HL-60 (cell line): ENCODE measurements at regions not wholly inside any gene's neighbourhood (a gene's known extent, or its start where the extent isn't known, plus 50 kb on each side); places are given as distances from the start of the nearest gene placed in this dataset.

Source experiments
- DNase-seq, 2 experiments: peaks; one replicate each; pipeline ENCODE4 v3.0.0-alpha.2; 2010 to 2020; ENCODE audit warnings: low read depth in 1 of 2, low spot score in 1 of 2
- H3K27ac ChIP-seq: fragments of 250-450 bp; sonication (Bioruptor Pico); replicated peaks from 2 replicates; pipeline ENCODE4 v1.5.1; 2020; ENCODE audit warnings: mild to moderate bottlenecking, moderate library complexity
- H3K27me3 ChIP-seq: fragments of 250-450 bp; sonication (Bioruptor Pico); 2 replicates; pipeline ENCODE4 v1.5.1; 2021; ENCODE audit warnings: mild to moderate bottlenecking, moderate library complexity; ENCODE audit not compliant: insufficient read depth, poor library complexity, severe bottlenecking
- H3K4me3 ChIP-seq: replicated peaks from 2 replicates; pipeline ENCODE4 v1.5.1; 2011; ENCODE audit warnings: mild to moderate bottlenecking, control low read depth, low read length; ENCODE audit not compliant: insufficient read depth
- GABPA ChIP-seq: IDR thresholded peaks from 2 replicates; pipeline ENCODE4 v1.6.1; 2012; ENCODE audit warnings: low read depth
- POLR2AphosphoS5 ChIP-seq: IDR thresholded peaks from 2 replicates; pipeline ENCODE4 v1.6.1; 2012; ENCODE audit warnings: low read depth
- SPI1 ChIP-seq: IDR thresholded peaks from 2 replicates; pipeline ENCODE4 v1.6.1; 2012; ENCODE audit warnings: low read depth, mild to moderate bottlenecking, borderline replicate concordance
- TF ChIP-seq, protein P1 (sequence below): IDR thresholded peaks from 2 replicates; pipeline ENCODE4 v1.6.1; 2012; ENCODE audit warnings: low read depth; ENCODE audit not compliant: insufficient replicate concordance
- TF ChIP-seq, protein P2 (sequence below): IDR thresholded peaks from one replicate; pipeline ENCODE4 v1.5.1; 2011; ENCODE audit warnings: low read length, control low read depth, inconsistent platforms; ENCODE audit not compliant: insufficient read depth

DNA sequence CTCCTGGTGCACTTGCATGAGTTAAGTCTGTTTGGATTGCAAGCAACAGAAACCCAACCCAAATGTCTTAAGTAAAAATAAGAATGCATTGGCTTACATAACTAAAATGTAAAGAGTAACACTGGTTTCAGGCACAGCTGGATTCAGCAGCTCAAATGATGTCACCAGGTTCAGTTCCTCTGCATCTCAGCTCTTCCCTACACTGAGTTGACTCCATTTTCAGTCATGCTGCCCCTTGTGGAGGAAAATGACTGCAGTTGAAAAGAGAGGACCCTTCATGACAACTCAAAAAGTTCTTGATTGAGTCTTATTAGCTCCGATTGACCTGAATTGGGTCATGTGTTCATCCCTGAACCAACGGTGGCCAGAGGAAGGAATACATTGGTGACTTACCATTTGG lies 138.5 kb upstream of the ABI3BP start:
- Histone ChIP-seq H3K27me3 (peaks cover 2% of the 10 kb centered on the region), H3K27ac (no peak overlapping the region), H3K4me3 (no peak overlapping the region)
- TF ChIP-seq GABPA (no peak), POLR2AphosphoS5 (no peak), SPI1 (no peak)
- TF ChIP-seq, protein P1, sequence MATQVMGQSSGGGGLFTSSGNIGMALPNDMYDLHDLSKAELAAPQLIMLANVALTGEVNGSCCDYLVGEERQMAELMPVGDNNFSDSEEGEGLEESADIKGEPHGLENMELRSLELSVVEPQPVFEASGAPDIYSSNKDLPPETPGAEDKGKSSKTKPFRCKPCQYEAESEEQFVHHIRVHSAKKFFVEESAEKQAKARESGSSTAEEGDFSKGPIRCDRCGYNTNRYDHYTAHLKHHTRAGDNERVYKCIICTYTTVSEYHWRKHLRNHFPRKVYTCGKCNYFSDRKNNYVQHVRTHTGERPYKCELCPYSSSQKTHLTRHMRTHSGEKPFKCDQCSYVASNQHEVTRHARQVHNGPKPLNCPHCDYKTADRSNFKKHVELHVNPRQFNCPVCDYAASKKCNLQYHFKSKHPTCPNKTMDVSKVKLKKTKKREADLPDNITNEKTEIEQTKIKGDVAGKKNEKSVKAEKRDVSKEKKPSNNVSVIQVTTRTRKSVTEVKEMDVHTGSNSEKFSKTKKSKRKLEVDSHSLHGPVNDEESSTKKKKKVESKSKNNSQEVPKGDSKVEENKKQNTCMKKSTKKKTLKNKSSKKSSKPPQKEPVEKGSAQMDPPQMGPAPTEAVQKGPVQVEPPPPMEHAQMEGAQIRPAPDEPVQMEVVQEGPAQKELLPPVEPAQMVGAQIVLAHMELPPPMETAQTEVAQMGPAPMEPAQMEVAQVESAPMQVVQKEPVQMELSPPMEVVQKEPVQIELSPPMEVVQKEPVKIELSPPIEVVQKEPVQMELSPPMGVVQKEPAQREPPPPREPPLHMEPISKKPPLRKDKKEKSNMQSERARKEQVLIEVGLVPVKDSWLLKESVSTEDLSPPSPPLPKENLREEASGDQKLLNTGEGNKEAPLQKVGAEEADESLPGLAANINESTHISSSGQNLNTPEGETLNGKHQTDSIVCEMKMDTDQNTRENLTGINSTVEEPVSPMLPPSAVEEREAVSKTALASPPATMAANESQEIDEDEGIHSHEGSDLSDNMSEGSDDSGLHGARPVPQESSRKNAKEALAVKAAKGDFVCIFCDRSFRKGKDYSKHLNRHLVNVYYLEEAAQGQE = no peak
- TF ChIP-seq, protein P2, sequence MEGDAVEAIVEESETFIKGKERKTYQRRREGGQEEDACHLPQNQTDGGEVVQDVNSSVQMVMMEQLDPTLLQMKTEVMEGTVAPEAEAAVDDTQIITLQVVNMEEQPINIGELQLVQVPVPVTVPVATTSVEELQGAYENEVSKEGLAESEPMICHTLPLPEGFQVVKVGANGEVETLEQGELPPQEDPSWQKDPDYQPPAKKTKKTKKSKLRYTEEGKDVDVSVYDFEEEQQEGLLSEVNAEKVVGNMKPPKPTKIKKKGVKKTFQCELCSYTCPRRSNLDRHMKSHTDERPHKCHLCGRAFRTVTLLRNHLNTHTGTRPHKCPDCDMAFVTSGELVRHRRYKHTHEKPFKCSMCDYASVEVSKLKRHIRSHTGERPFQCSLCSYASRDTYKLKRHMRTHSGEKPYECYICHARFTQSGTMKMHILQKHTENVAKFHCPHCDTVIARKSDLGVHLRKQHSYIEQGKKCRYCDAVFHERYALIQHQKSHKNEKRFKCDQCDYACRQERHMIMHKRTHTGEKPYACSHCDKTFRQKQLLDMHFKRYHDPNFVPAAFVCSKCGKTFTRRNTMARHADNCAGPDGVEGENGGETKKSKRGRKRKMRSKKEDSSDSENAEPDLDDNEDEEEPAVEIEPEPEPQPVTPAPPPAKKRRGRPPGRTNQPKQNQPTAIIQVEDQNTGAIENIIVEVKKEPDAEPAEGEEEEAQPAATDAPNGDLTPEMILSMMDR = no peak
- DNase-seq = no peak

DNA sequence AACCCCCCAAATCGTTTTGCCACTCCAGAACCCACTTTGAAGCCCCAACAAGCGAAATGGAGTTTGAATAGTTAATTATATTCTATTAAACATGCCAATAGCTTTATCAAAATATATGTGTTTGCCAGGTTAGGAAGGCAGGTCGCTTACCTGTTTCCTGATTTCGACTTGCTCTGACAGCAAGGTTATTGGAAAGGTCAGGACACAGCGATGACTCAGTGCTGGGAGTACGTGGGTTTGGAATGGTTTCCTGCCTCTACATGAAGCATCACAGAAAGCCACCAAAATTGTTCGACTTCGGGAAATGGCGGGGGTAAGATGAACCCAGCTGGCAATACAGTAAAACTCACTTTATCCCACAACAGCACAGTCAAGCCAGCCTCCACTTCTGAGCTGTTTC lies 135.6 kb upstream of the ABI3BP start:
- no peak for DNase-seq
- H3K4me3 ChIP-seq = no peak overlapping the region
- TF ChIP-seq POLR2AphosphoS5 (no peak), GABPA (no peak), SPI1 (no peak)
- TF ChIP-seq, protein P1 = no peak
- TF ChIP-seq, protein P2 = no peak
- H3K27me3 ChIP-seq = peaks cover 2% of the 10 kb centered on the region
- no peak overlapping the region for H3K27ac ChIP-seq

DNA sequence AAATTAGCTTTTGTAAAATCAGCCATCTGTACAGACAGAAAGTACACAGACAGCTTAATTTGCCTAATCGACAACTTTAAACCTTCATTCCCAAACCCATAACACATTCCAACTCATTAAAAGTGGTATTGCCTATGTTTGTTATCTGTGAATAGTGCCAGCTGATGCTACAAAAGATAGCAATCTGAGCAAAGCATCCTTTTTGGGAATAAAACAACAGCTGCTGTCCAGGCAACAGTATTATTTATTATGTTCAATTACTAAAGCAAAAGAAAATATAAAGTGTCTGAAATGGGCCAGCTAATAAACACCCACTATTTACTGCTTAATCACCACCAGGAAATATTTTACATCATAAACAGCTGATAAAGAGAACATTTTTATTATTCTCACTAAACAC lies 134.8 kb upstream of the ABI3BP start:
- DNase-seq = no peak
- peaks cover 2% of the 10 kb centered on the region for H3K27me3 ChIP-seq
- no peak overlapping the region for H3K4me3 ChIP-seq
- no peak for TF ChIP-seq SPI1
- no peak for TF ChIP-seq GABPA
- TF ChIP-seq, protein P2 = no peak
- TF ChIP-seq, protein P1 = no peak
- H3K27ac ChIP-seq = no peak overlapping the region
